Kidney (tissue), 13 donors: ENCODE measurements at regions not wholly inside any gene's neighbourhood (a gene's known extent, or its start where the extent isn't known, plus 50 kb on each side); places are given as distances from the start of the nearest gene placed in this dataset.

ENCODE experiments used
- DNase-seq, 5 donors: peaks; one replicate each; pipeline ENCODE4 v3.0.0-alpha.2; 2013 to 2020
- FAIRE-seq: peaks from 2 replicates; lab custom pipeline; 2012; peaks lifted over from hg19 to GRCh38; lab: Jason Lieb, UNC
- H3K27ac ChIP-seq, 2 donors: one replicate each; pipeline ENCODE4 v1.7.0; 2013; ENCODE audit warnings: low read depth in 2 of 2, low read length in 2 of 2, inconsistent platforms in 1 of 2
- H3K27me3 ChIP-seq: one replicate; pipeline ENCODE4 v1.7.1; 2013; ENCODE audit warnings: low read length, inconsistent platforms; ENCODE audit not compliant: control insufficient read depth, insufficient read depth
- H3K36me3 ChIP-seq, 3 donors: one replicate each; pipeline versions ENCODE4 v1.7.0 to v1.7.1; 2013; ENCODE audit warnings: low read length in 3 of 3, control low read depth in 1 of 3, inconsistent platforms in 1 of 3; ENCODE audit not compliant: insufficient read depth in 3 of 3, control insufficient read depth in 2 of 3
- H3K4me1 ChIP-seq, 3 donors: one replicate each; pipeline versions ENCODE4 v1.7.0 to v1.7.1; 2013; ENCODE audit warnings: low read length in 3 of 3, inconsistent platforms in 1 of 3, low read depth in 1 of 3; ENCODE audit not compliant: control insufficient read depth in 2 of 3, insufficient read depth in 2 of 3
- H3K4me3 ChIP-seq, 3 donors: one replicate each; pipeline versions ENCODE4 v1.7.0 to v1.8.1; 2013; ENCODE audit warnings: low read length in 3 of 3, control low read depth in 1 of 3, inconsistent platforms in 1 of 3
- H3K9ac ChIP-seq, 3 donors: one replicate each; pipeline versions ENCODE4 v1.7.0 to v1.7.1; 2013; ENCODE audit warnings: low read length in 3 of 3, control low read depth in 1 of 3, inconsistent platforms in 1 of 3
- H3K9me3 ChIP-seq, 3 donors: one replicate each; pipeline versions ENCODE4 v1.7.0 to v1.7.1; 2013; ENCODE audit warnings: low read length in 3 of 3, control low read depth in 1 of 3, inconsistent platforms in 1 of 3; ENCODE audit not compliant: control insufficient read depth in 2 of 3, insufficient read depth in 1 of 3
- intact Hi-C: fragments of 100-400 bp; cut with DNase I; formaldehyde crosslinking; loops from one replicate; pipeline ENCODE4 v1.11.1; 2022
- TF ChIP-seq, protein P1 (sequence below): IDR thresholded peaks from 3 replicates; pipeline ENCODE4 v1.5.1; 2012; ENCODE audit warnings: mild to moderate bottlenecking, moderate library complexity, borderline replicate concordance; ENCODE audit not compliant: insufficient read depth; ENCODE audit errors: extremely low read depth
- donor health status: control.
- donor health status: control.
- donor health status: control.
- donor health status: control.
- donor health status: control.
- donor health status: DM: yes; HTN: yes; CAD: no.
- donor health status: Normal renal cell carcinoma (clear cell type).

DNA sequence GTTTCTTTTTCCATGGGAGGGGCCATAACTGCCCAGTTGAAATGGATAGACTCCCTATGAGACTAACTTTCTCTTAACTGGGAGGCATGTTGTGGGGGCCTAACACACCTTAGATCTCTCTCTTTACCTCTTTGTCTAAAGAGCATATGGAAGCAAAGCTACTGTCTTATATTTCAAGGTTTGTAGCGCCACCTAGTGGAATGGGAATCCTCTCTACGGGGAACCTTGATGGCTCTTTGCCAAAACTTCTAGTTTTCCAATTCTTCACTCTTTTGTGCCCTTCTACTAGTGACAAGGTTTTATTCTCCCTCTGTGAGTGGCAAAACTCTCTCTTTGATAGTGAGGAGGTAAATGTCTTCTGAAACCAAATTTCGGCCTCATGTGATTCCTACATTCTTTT lies 1030.4 kb upstream of the CADM2 start:
- no peaks in the 10 kb centered on the region for H3K27me3 ChIP-seq
- no peaks in the 10 kb centered on the region for H3K36me3 ChIP-seq
- H3K9me3 ChIP-seq, result peaks cover 0 to 23% (median 7%) of the 10 kb centered on the region in 3 donors
- TF ChIP-seq, protein P1, sequence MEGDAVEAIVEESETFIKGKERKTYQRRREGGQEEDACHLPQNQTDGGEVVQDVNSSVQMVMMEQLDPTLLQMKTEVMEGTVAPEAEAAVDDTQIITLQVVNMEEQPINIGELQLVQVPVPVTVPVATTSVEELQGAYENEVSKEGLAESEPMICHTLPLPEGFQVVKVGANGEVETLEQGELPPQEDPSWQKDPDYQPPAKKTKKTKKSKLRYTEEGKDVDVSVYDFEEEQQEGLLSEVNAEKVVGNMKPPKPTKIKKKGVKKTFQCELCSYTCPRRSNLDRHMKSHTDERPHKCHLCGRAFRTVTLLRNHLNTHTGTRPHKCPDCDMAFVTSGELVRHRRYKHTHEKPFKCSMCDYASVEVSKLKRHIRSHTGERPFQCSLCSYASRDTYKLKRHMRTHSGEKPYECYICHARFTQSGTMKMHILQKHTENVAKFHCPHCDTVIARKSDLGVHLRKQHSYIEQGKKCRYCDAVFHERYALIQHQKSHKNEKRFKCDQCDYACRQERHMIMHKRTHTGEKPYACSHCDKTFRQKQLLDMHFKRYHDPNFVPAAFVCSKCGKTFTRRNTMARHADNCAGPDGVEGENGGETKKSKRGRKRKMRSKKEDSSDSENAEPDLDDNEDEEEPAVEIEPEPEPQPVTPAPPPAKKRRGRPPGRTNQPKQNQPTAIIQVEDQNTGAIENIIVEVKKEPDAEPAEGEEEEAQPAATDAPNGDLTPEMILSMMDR, result no peak
- no peak overlapping the region for H3K27ac ChIP-seq
- FAIRE-seq, result no peak
- H3K4me3 ChIP-seq, result no peak overlapping the region
- no peaks in the 10 kb centered on the region for H3K4me1 ChIP-seq
- H3K9ac ChIP-seq, result no peak overlapping the region
- intact Hi-C loops, result no loop called here
- no peak for DNase-seq

DNA sequence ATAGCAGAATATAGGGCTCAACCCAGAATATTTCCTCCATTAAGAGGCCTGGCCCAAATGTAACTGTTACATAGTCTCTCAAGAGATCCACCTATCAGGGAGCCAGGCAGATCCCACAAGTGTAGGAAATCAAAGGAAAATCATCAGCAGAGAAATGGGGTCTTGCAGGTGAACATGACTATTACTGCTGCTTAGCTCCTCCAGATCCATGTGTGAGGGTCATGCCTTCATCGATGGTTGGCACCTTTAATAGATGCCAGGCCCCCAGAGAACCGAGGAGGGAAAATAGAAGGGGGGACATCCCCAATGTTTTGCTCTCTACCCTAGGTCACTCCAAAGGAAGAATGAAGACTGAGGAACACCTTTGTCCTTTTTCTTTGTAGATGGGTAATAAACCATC lies 1029.9 kb upstream of the CADM2 start:
- TF ChIP-seq, protein P1, result no peak
- Histone ChIP-seq H3K4me3 (no peak overlapping the region), H3K9ac (no peak overlapping the region), H3K4me1 (no peaks in the 10 kb centered on the region), H3K36me3 (no peaks in the 10 kb centered on the region), H3K27me3 (no peaks in the 10 kb centered on the region), H3K27ac (no peak overlapping the region), H3K9me3 (peaks cover 0 to 23% (median 7%) of the 10 kb centered on the region in 3 donors)
- FAIRE-seq (no peak), DNase-seq (no peak)
- intact Hi-C loops, result no loop called here

GRCh38 chr3:83934192-83935021 lies 1024.4 kb upstream of the CADM2 start:
- intact Hi-C loops, result no loop called here
- FAIRE-seq (no peak), DNase-seq (no peak)
- Histone ChIP-seq H3K9ac (no peak overlapping the region), H3K27me3 (no peaks in the 10 kb centered on the region), H3K4me1 (no peaks in the 10 kb centered on the region), H3K36me3 (no peaks in the 10 kb centered on the region), H3K9me3 (peaks cover 0 to 11% (median 4%) of the 10 kb centered on the region in 3 donors), H3K27ac (no peak overlapping the region), H3K4me3 (no peak overlapping the region)
- TF ChIP-seq, protein P1, result no peak
